HepG2 (cell line): ENCODE measurements at regions not wholly inside any gene's neighbourhood (a gene's known extent, or its start where the extent isn't known, plus 50 kb on each side); places are given as distances from the start of the nearest gene placed in this dataset.

ENCODE experiments used
- ATAC-seq: fragments of 200-7000 bp; cut with Tn5 transposase; 3 replicates; pipeline ENCODE4 v1.9.1; 2020; ENCODE audit warnings: mild to moderate bottlenecking, moderate library complexity
- BruUV-seq: library from RNA; stranded (reverse); fragments of 400-500 nt; replicated peaks from 2 replicates; lab custom pipeline; 2021; lab: Mats Ljungman, UMichigan
- CTCF ChIA-PET: fragments of 300-600 bp; formaldehyde crosslinking; extraction: SDS; loops from one replicate; lab custom pipeline; 2021; ENCODE audit warnings: low total read pairs, inconsistent platforms, low intra/inter-chr PET ratio; lab: Yijun Ruan, JAX
- POLR2A ChIA-PET: fragments of 350-600 bp; sonication (Branson Sonifier 250); formaldehyde crosslinking; loops from one replicate; lab custom pipeline; 2020; ENCODE audit warnings: antibody characterized with exemption, inconsistent platforms; lab: Yijun Ruan, JAX
- DNase-seq: peaks from one replicate; pipeline ENCODE4 v3.0.0-alpha.2; 2015; ENCODE audit warnings: low spot score
- FAIRE-seq: peaks from 3 replicates; lab custom pipeline; 2011; peaks lifted over from hg19 to GRCh38; lab: Jason Lieb, UNC
- H2AFZ ChIP-seq: one replicate; pipeline ENCODE4 v1.6.1; 2011; ENCODE audit warnings: low read length, inconsistent platforms
- H3K27ac ChIP-seq: fragments of 300-600 bp; 3 replicates; pipeline ENCODE4 v1.8.0; 2011; ENCODE audit warnings: mixed run types, mild to moderate bottlenecking, mixed read lengths, low read length, inconsistent platforms; ENCODE audit not compliant: insufficient read depth; ENCODE audit errors: extremely low read length
- H3K27me3 ChIP-seq, 2 experiments: fragments of 200-600 bp in 1 of 2; 2 replicates in 1 of 2; 3 replicates in 1 of 2; pipeline versions ENCODE4 v1.6.0 to v1.8.0; 2011; ENCODE audit warnings: low read length in 2 of 2, mild to moderate bottlenecking in 2 of 2, moderate library complexity in 2 of 2, inconsistent platforms in 1 of 2; ENCODE audit not compliant: insufficient read depth in 2 of 2, control insufficient read depth in 1 of 2
- H3K36me3 ChIP-seq, 2 experiments: fragments of 200-600 bp in 1 of 2; replicated peaks in 1 of 2; 2 replicates in 1 of 2; 3 replicates in 1 of 2; pipeline versions ENCODE4 v1.5.1 to v1.8.0; 2011; ENCODE audit warnings: low read length in 2 of 2, inconsistent platforms in 1 of 2; ENCODE audit not compliant: insufficient read depth in 2 of 2, control insufficient read depth in 1 of 2
- H3K4me1 ChIP-seq: 2 replicates; pipeline ENCODE4 v1.5.1; 2012; ENCODE audit warnings: low read length, inconsistent platforms; ENCODE audit not compliant: insufficient read depth
- H3K4me2 ChIP-seq: 2 replicates; pipeline ENCODE4 v1.6.0; 2011; ENCODE audit warnings: low read depth, low read length, inconsistent platforms
- H3K4me3 ChIP-seq, 3 experiments: fragments of 200-600 bp in 1 of 3; sonication (generic), shearing (Covaris generic) in 1 of 3; replicated peaks in 1 of 3; 2 replicates each; pipeline ENCODE4 v1.5.1; 2011 to 2016; ENCODE audit warnings: low read length in 3 of 3, inconsistent platforms in 2 of 3, low read depth in 2 of 3, mild to moderate bottlenecking in 2 of 3, control low read depth in 1 of 3, mixed read lengths in 1 of 3; ENCODE audit not compliant: insufficient read depth in 1 of 3
- H3K79me2 ChIP-seq: one replicate; pipeline ENCODE4 v1.6.1; 2011; ENCODE audit warnings: low read length, inconsistent platforms; ENCODE audit not compliant: insufficient read depth
- H3K9ac ChIP-seq: 2 replicates; pipeline ENCODE4 v1.6.0; 2011; ENCODE audit warnings: mild to moderate bottlenecking, low read depth, low read length, inconsistent platforms; ENCODE audit not compliant: insufficient read depth
- H3K9me3 ChIP-seq: 2 replicates; pipeline ENCODE4 v1.5.1; 2012; ENCODE audit warnings: mild to moderate bottlenecking, low read length
- H4K20me1 ChIP-seq: 2 replicates; pipeline ENCODE4 v1.6.0; 2011; ENCODE audit warnings: inconsistent platforms, mild to moderate bottlenecking, low read length, moderate library complexity; ENCODE audit not compliant: insufficient read depth
- JDP2 ChIP-seq: sonication (generic); formaldehyde crosslinking; IDR thresholded peaks from 2 replicates; pipeline ENCODE4 v1.8.1; 2022; ENCODE audit warnings: missing genetic modification reagents, borderline replicate concordance
- KLF13 ChIP-seq: sonication (generic); formaldehyde crosslinking; IDR thresholded peaks from 2 replicates; pipeline ENCODE4 v1.4.0; 2020; ENCODE audit warnings: mild to moderate bottlenecking, missing genetic modification reagents
- RFXANK ChIP-seq: IDR thresholded peaks from 2 replicates; pipeline ENCODE4 v1.6.1; 2016
- ZBTB1 ChIP-seq: sonication (generic); formaldehyde crosslinking; IDR thresholded peaks from 2 replicates; pipeline ENCODE4 v1.4.0; 2020; ENCODE audit warnings: missing genetic modification reagents, borderline replicate concordance
- ZBTB37 ChIP-seq: sonication (generic); formaldehyde crosslinking; IDR thresholded peaks from 2 replicates; pipeline ENCODE4 v1.4.0; 2020; ENCODE audit warnings: mild to moderate bottlenecking, missing genetic modification reagents
- ZIK1 ChIP-seq: sonication (generic); formaldehyde crosslinking; IDR thresholded peaks from 2 replicates; pipeline ENCODE4 v1.5.0; 2020; ENCODE audit warnings: mild to moderate bottlenecking, low read depth, missing genetic modification reagents, borderline replicate concordance
- ZNF557 ChIP-seq: sonication (generic); formaldehyde crosslinking; IDR thresholded peaks from 2 replicates; pipeline ENCODE4 v1.4.0; 2020; ENCODE audit warnings: missing genetic modification reagents
- ZNF629 ChIP-seq: sonication (generic); formaldehyde crosslinking; conservative IDR thresholded peaks from 2 replicates; pipeline ENCODE4 v1.5.0; 2020; ENCODE audit warnings: missing genetic modification reagents
- WGBS: methylation state at CpG from one replicate; pipeline ENCODE4 v1.1.6; 2017; ENCODE audit warnings: low lambda C conversion rate; 5-methylcytosine and 5-hydroxymethylcytosine counted together
- in situ Hi-C: cut with HindIII; loops from 2 replicates; pipeline ENCODE4 v1.10.0; 2017; ENCODE audit warnings: low pct_unique_long_range_greater_than_20kb; ENCODE audit not compliant: extremely low pct_ligation_motif_present
- intact Hi-C: fragments of 100-400 bp; cut with micrococcal nuclease; formaldehyde crosslinking; loops from one replicate; pipeline ENCODE4 v1.10.0; 2022; ENCODE audit not compliant: unreplicated experiment

GRCh38 chr12:124404162-124404784 is 109.4 kb downstream of the RFLNA start:
- H2AFZ ChIP-seq: no peak overlapping the region
- peaks cover 2% of the 10 kb centered on the region; the same call in 1 of the 2 replicates for H4K20me1 ChIP-seq
- no peaks in the 10 kb centered on the region for H3K9me3 ChIP-seq
- DNase-seq (no peak), FAIRE-seq (no peak), ATAC-seq (no peak)
- ChIA-PET POLR2A (no interaction called here), CTCF (no interaction called here)
- no peak for TF ChIP-seq KLF13
- no peak for TF ChIP-seq JDP2 (CRISPR knock-in tag)
- TF ChIP-seq ZBTB37 (CRISPR knock-in tag): no peak
- TF ChIP-seq ZBTB1 (CRISPR knock-in tag): no peak
- TF ChIP-seq ZIK1: no peak
- intact Hi-C loops (no loop called here), in situ Hi-C loops (no loop called here)
- 92% methylated on average over 9 of the region's 17 CpGs for WGBS
- no peaks in the 10 kb centered on the region for H3K79me2 ChIP-seq
- H3K27me3 ChIP-seq: no peaks in the 10 kb centered on the region
- no peaks in the 10 kb centered on the region for H3K4me1 ChIP-seq
- no peak overlapping the region for H3K4me2 ChIP-seq
- H3K4me3 ChIP-seq: no peak overlapping the region
- H3K36me3 ChIP-seq: peaks cover 4 to 24% of the 10 kb centered on the region in 2 experiments; a peak in 4 of 5 replicates
- H3K9ac ChIP-seq: no peak overlapping the region
- no TSS peak for BruUV-seq
- no peak overlapping the region for H3K27ac ChIP-seq

DNA sequence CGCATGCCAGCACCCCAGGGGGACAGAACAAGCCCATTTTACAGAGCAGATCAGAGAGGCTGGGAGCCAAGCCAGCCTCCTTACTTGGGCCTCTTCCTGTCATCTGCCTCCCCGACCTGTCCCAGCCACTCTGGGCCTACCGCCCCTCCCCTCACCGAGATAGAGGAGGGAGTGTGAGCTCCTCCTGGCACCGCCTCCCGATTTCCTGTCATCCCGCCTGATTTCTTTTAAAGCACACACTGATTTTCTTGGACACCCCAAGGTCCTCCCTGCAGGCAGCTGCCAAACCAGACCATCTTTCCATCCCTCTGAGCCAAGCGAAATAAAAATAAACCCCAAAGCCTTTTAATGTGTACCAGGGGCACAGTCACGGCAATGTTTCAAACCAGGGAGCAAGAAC is 108.4 kb downstream of the RFLNA start:
- TF ChIP-seq RFXANK: no peak
- TF ChIP-seq ZNF557 (CRISPR knock-in tag): no peak
- TF ChIP-seq ZNF629 (CRISPR knock-in tag): 0 out of 2 replicates have a peak, but pooled peaks have one; percentile 18
- TF ChIP-seq, all 625 proteins: peak for 1
- Histone ChIP-seq H4K20me1 (peaks cover 2% of the 10 kb centered on the region; the same call in 1 of the 2 replicates), H3K9ac (no peak overlapping the region), H3K9me3 (no peaks in the 10 kb centered on the region), H3K27ac (no peak overlapping the region), H3K27me3 (no peaks in the 10 kb centered on the region), H3K36me3 (peaks cover 6 to 28% of the 10 kb centered on the region in 2 experiments; a peak in 4 of 5 replicates), H3K4me3 (no peak overlapping the region), H3K4me2 (no peak overlapping the region), H3K4me1 (no peaks in the 10 kb centered on the region), H3K79me2 (no peaks in the 10 kb centered on the region), H2AFZ (no peak overlapping the region)
- 95% methylated on average over 8 of the region's 9 CpGs for WGBS
- in situ Hi-C loops (no loop called here), intact Hi-C loops (no loop called here)
- BruUV-seq: no TSS peak
- CTCF ChIA-PET: no interaction called here
- no peak for FAIRE-seq
- DNase-seq: no peak
- ATAC-seq: no peak
- POLR2A ChIA-PET: no interaction called here
